ENCODE measurements at regions not wholly inside any gene's neighbourhood (a gene's known extent, or its start where the extent isn't known, plus 50 kb on each side); places are given as distances from the start of the nearest gene placed in this dataset.
A peak's percentile ranks its signal among the peaks of the same experiment; 100 is the strongest.

GRCh38 chr9:108278341-108278740, 577.4 kb downstream of the ACTL7B start:
- TF ChIP-seq POLR2A (IDR thresholded peaks at IDR 0.05; ENCODE audit: low read depth, low read length) = no peak
- TF ChIP-seq FOS (IDR thresholded peaks at IDR 0.05; ENCODE audit: low read depth, low read length) = no peak
- no peak for TF ChIP-seq CTCF (conservative IDR thresholded peaks at IDR 0.05; ENCODE audit: low read depth, low read length)
- TF ChIP-seq BHLHE40 (IDR thresholded peaks at IDR 0.05; ENCODE audit: low read depth, low read length) = no peak
- peak; percentile 86 for TF ChIP-seq CEBPB (IDR thresholded peaks at IDR 0.05; ENCODE audit: low read depth, low read length)
- no peak for TF ChIP-seq ELK1 (IDR thresholded peaks at IDR 0.05; ENCODE audit: borderline replicate concordance, low read depth, low read length)
- no peak for TF ChIP-seq RCOR1 (IDR thresholded peaks at IDR 0.05; ENCODE audit: insufficient replicate concordance, low read length)
- no peak for TF ChIP-seq SMC3 (IDR thresholded peaks at IDR 0.05; ENCODE audit: low read depth, low read length)
- no peak for TF ChIP-seq RAD21 (IDR thresholded peaks at IDR 0.05; ENCODE audit: low read length)
